Activated CD4-positive, alpha-beta T cell treated with anti-CD3 and anti-CD28 coated beads, Interleukin-2, amount 50 U/mL, for 1 hour (primary cell): ENCODE measurements at regions not wholly inside any gene's neighbourhood (a gene's known extent, or its start where the extent isn't known, plus 50 kb on each side); places are given as distances from the start of the nearest gene placed in this dataset.
"Not testable (repeated sequence)": the region's sequence is repeated elsewhere in the genome, so short reads cannot be mapped to it uniquely, and the experiment has no call there.

Experiments
- DNase-seq: peaks from one replicate; pipeline ENCODE4 v3.0.0-alpha.2; 2020

GRCh38 chr1:4121834-4122512 is 221.9 kb upstream of the C1orf174 start:
- DNase-seq, result no peak

GRCh38 chr1:4122513-4123160 is 222.6 kb upstream of the C1orf174 start:
- no peak for DNase-seq

GRCh38 chr1:4124631-4125145 is 224.6 kb upstream of the C1orf174 start:
- no peak for DNase-seq

GRCh38 chr1:4126251-4126650 is 226.2 kb upstream of the C1orf174 start:
- no peak for DNase-seq

- DNase-seq, result no peak
These were observed 226.9 kb upstream of the C1orf174 start for GRCh38 chr1:4126731-4127591.

- no peak for DNase-seq
These were observed 227.6 kb upstream of the C1orf174 start for GRCh38 chr1:4127592-4128140.

- DNase-seq, result no peak
These were observed 228.5 kb upstream of the C1orf174 start for GRCh38 chr1:4128616-4129015.

- no peak for DNase-seq
These were observed 229.6 kb upstream of the C1orf174 start for GRCh38 chr1:4129693-4130092.

- DNase-seq, result no peak
These were observed 230.0 kb upstream of the C1orf174 start for GRCh38 chr1:4130096-4130495.

GRCh38 chr1:4131734-4132133 is 231.7 kb upstream of the C1orf174 start:
- DNase-seq, result no peak

GRCh38 chr1:4132352-4133296 is 232.6 kb upstream of the C1orf174 start:
- no peak for DNase-seq

- no peak for DNase-seq
These were observed 233.3 kb upstream of the C1orf174 start for GRCh38 chr1:4133297-4133938.

- DNase-seq, result no peak
These were observed 233.9 kb upstream of the C1orf174 start for GRCh38 chr1:4133939-4134321.

- not testable (repeated sequence) for DNase-seq
These were observed 235.8 kb upstream of the C1orf174 start for GRCh38 chr1:4135853-4136252.

- no peak for DNase-seq
These were observed 237.7 kb upstream of the C1orf174 start for GRCh38 chr1:4137621-4138415.

GRCh38 chr1:4139646-4140045 is 239.6 kb upstream of the C1orf174 start:
- no peak for DNase-seq

GRCh38 chr1:4140241-4140640 is 240.2 kb upstream of the C1orf174 start:
- no peak for DNase-seq

GRCh38 chr1:4140821-4141220 is 240.7 kb upstream of the C1orf174 start:
- no peak for DNase-seq

- no peak for DNase-seq
These were observed 244.4 kb upstream of the C1orf174 start for GRCh38 chr1:4144349-4144971.

GRCh38 chr1:4146101-4146500 is 246.0 kb upstream of the C1orf174 start:
- no peak for DNase-seq
